ENCODE measurements at regions not wholly inside any gene's neighbourhood (a gene's known extent, or its start where the extent isn't known, plus 50 kb on each side); places are given as distances from the start of the nearest gene placed in this dataset.

DNA sequence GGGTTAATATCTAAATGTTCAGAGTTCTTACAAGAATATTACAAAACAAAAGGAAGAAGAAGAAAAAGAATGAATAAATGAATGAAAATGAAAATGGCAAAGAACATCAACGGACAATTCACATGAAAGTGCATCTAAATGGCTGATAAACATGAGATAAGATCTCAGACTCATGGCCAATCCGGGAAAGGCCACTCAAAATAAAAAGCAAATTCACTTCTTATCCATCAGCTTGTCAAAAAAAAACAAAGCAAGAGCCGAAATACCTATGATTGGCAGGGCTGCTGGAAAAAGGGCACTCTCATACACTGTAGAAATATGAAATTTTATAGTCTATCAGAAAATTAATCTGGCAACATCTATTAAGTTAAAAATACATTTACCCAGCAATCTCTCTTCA, 103.6 kb upstream of the EDEM3 start:
- DNase-seq (ENCODE audit: low read depth) = no peak
- Histone ChIP-seq H3K27me3 (ENCODE audit: control insufficient read depth, insufficient read depth, low read length) (no peaks in the 10 kb centered on the region), H3K36me3 (ENCODE audit: control insufficient read depth, insufficient read depth, low read length) (no peaks in the 10 kb centered on the region), H3K4me3 (ENCODE audit: low read depth, low read length) (no peak overlapping the region)
- CTCF ChIA-PET = no interaction called here
- TF ChIP-seq CTCF (IDR thresholded peaks at IDR 0.05; ENCODE audit: insufficient read depth, low read depth, low read length) = no peak
- POLR2A ChIA-PET = no interaction called here

- Histone ChIP-seq H3K27me3 (ENCODE audit: control insufficient read depth, insufficient read depth, low read length) (no peaks in the 10 kb centered on the region), H3K4me3 (ENCODE audit: low read depth, low read length) (no peak overlapping the region), H3K36me3 (ENCODE audit: control insufficient read depth, insufficient read depth, low read length) (no peaks in the 10 kb centered on the region)
- no peak for TF ChIP-seq CTCF (IDR thresholded peaks at IDR 0.05; ENCODE audit: insufficient read depth, low read depth, low read length)
- ChIA-PET POLR2A (no interaction called here), CTCF (interaction anchor here (0.6 to 1.4 kb wide), 2 partner anchors 14 to 49 kb away, joined by 3 to 4 read pairs; no protein-coding TSS in a partner anchor)
- no peak for DNase-seq (ENCODE audit: low read depth)
Observed at GRCh38 chr1:184854496-184855140, 100.0 kb upstream of the EDEM3 start.

DNA sequence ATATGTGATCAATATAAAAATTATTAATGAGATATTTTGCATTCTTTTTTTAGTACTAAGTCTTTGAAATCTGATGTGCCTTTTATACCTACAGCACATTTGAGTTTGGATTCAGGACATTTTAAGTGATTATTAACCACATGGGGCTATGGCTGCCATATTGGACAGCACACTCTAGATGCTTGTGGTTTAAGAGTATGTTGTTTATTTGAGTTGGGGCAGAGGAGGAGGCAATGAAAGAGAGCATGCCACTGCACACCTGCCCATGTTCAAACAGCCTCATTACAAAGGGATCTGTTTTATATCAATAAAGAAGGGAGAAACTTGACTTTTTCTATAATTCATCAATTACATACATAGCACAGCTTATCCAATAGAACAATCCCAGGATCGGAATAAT, 99.4 kb upstream of the EDEM3 start:
- H3K27me3 ChIP-seq (ENCODE audit: control insufficient read depth, insufficient read depth, low read length) = no peaks in the 10 kb centered on the region
- H3K4me3 ChIP-seq (ENCODE audit: low read depth, low read length) = no peak overlapping the region
- no peaks in the 10 kb centered on the region for H3K36me3 ChIP-seq (ENCODE audit: control insufficient read depth, insufficient read depth, low read length)
- no peak for TF ChIP-seq CTCF (IDR thresholded peaks at IDR 0.05; ENCODE audit: insufficient read depth, low read depth, low read length)
- DNase-seq (ENCODE audit: low read depth) = no peak
- CTCF ChIA-PET = interaction anchor here (1.4 kb wide), 1 partner anchor 49 kb away, joined by 4 read pairs; no protein-coding TSS in a partner anchor
- POLR2A ChIA-PET = no interaction called here

- no peak overlapping the region for H3K4me3 ChIP-seq (ENCODE audit: low read depth, low read length)
- H3K36me3 ChIP-seq (ENCODE audit: control insufficient read depth, insufficient read depth, low read length) = no peaks in the 10 kb centered on the region
- no peaks in the 10 kb centered on the region for H3K27me3 ChIP-seq (ENCODE audit: control insufficient read depth, insufficient read depth, low read length)
- no peak for TF ChIP-seq CTCF (IDR thresholded peaks at IDR 0.05; ENCODE audit: insufficient read depth, low read depth, low read length)
- CTCF ChIA-PET = interaction anchor here (0.5 kb wide), 1 partner anchor 133 kb away, joined by 3 read pairs; no protein-coding TSS in a partner anchor
- POLR2A ChIA-PET = no interaction called here
- DNase-seq (ENCODE audit: low read depth) = no peak
Observed at GRCh38 chr1:184851822-184852746, 97.4 kb upstream of the EDEM3 start.

- ChIA-PET CTCF (no interaction called here), POLR2A (no interaction called here)
- Histone ChIP-seq H3K4me3 (ENCODE audit: low read depth, low read length) (no peak overlapping the region), H3K36me3 (ENCODE audit: control insufficient read depth, insufficient read depth, low read length) (no peaks in the 10 kb centered on the region), H3K27me3 (ENCODE audit: control insufficient read depth, insufficient read depth, low read length) (no peaks in the 10 kb centered on the region)
- DNase-seq (ENCODE audit: low read depth) = no peak
- TF ChIP-seq CTCF (IDR thresholded peaks at IDR 0.05; ENCODE audit: insufficient read depth, low read depth, low read length) = no peak
Observed at GRCh38 chr1:184843732-184844495, 89.3 kb upstream of the EDEM3 start.
